Uterus (tissue), 2 donors: ENCODE measurements at regions not wholly inside any gene's neighbourhood (a gene's known extent, or its start where the extent isn't known, plus 50 kb on each side); places are given as distances from the start of the nearest gene placed in this dataset.

ENCODE experiments used
- POLR2A ChIP-seq, 2 donors: fragments of 450-650 bp; IDR thresholded peaks; one replicate each; pipeline ENCODE4 v1.6.1; 2016; ENCODE audit warnings: antibody characterized with exemption in 2 of 2, mild to moderate bottlenecking in 1 of 2, moderate library complexity in 1 of 2
- TF ChIP-seq, protein P1 (sequence below), 4 experiments: fragments of 200-600 bp in 2 of 4; fragments of 450-650 bp in 2 of 4; sonication (generic) in 2 of 4; IDR thresholded peaks; one replicate each; pipeline ENCODE4 v1.5.1; 2016 to 2019; ENCODE audit warnings: antibody characterized with exemption in 4 of 4, mild to moderate bottlenecking in 2 of 4, moderate library complexity in 1 of 4

DNA sequence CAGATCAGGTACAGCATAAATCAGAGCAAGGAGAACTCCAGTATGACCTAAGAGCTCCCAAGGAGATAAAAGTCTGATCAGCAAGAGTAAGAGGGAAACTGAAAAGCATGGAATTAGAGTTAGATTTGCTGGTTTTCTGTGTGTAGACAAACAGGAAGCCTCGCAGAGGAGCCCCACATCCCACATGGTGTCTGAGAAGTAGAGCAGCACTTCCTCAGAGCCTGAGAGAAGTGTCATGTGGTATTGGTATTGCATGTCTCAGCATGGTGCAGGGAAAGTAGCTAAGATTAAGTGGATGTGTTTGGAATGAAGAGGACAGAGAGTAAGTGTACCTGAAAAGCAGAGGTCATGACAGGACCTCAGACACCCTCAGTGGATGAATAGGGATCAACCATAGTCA, 175.4 kb upstream of the GBE1 start:
- TF ChIP-seq, protein P1, sequence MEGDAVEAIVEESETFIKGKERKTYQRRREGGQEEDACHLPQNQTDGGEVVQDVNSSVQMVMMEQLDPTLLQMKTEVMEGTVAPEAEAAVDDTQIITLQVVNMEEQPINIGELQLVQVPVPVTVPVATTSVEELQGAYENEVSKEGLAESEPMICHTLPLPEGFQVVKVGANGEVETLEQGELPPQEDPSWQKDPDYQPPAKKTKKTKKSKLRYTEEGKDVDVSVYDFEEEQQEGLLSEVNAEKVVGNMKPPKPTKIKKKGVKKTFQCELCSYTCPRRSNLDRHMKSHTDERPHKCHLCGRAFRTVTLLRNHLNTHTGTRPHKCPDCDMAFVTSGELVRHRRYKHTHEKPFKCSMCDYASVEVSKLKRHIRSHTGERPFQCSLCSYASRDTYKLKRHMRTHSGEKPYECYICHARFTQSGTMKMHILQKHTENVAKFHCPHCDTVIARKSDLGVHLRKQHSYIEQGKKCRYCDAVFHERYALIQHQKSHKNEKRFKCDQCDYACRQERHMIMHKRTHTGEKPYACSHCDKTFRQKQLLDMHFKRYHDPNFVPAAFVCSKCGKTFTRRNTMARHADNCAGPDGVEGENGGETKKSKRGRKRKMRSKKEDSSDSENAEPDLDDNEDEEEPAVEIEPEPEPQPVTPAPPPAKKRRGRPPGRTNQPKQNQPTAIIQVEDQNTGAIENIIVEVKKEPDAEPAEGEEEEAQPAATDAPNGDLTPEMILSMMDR (IDR thresholded peaks at IDR 0.05): no peak
- no peak for TF ChIP-seq POLR2A (IDR thresholded peaks at IDR 0.05)
